Ovary (tissue), 3 donors: ENCODE measurements at regions not wholly inside any gene's neighbourhood (a gene's known extent, or its start where the extent isn't known, plus 50 kb on each side); places are given as distances from the start of the nearest gene placed in this dataset.

Experiments used
- CTCF ChIP-seq, 3 donors: fragments of 450-650 bp in 2 of 3; fragments of 200-600 bp in 1 of 3; IDR thresholded peaks; one replicate each; pipeline versions ENCODE4 v1.5.1 to v1.8.0; 2016 to 2022; ENCODE audit warnings: antibody characterized with exemption in 3 of 3, mild to moderate bottlenecking in 1 of 3
- EP300 ChIP-seq: sonication (generic); formaldehyde crosslinking; IDR thresholded peaks from one replicate; pipeline ENCODE4 v1.6.1; 2017; ENCODE audit warnings: antibody characterized with exemption
- POLR2A ChIP-seq: fragments of 450-650 bp; IDR thresholded peaks from one replicate; pipeline ENCODE4 v1.6.1; 2017; ENCODE audit warnings: antibody characterized with exemption, mild to moderate bottlenecking, moderate library complexity
- donor health status: DM: no; HTN: no; CAD: no.

- TF ChIP-seq CTCF (IDR thresholded peaks at IDR 0.05) (no peak), POLR2A (no peak), EP300 (no peak)
Observed at GRCh38 chr1:199758626-199759255, 268.8 kb upstream of the NR5A2 start.
